IMR-90 (cell line): ENCODE measurements at regions not wholly inside any gene's neighbourhood (a gene's known extent, or its start where the extent isn't known, plus 50 kb on each side); places are given as distances from the start of the nearest gene placed in this dataset.
A peak's percentile ranks its signal among the peaks of the same experiment; 100 is the strongest.

ENCODE experiments used
- ATAC-seq: fragments of 200-7000 bp; cut with Tn5 transposase; 2 replicates; pipeline ENCODE4 v1.9.1; 2020; ENCODE audit warnings: low read depth, mild to moderate bottlenecking, moderate library complexity
- BruUV-seq: library from RNA; stranded (reverse); fragments of 400-500 nt; replicated peaks from 2 replicates; lab custom pipeline; 2021; lab: Mats Ljungman, UMichigan
- CTCF ChIA-PET: fragments of 300-600 bp; formaldehyde crosslinking; extraction: SDS; loops from one replicate; lab custom pipeline; 2021; ENCODE audit warnings: antibody characterized with exemption; lab: Yijun Ruan, JAX
- POLR2A ChIA-PET: fragments of 300-600 bp; sonication (Branson Sonifier 250); formaldehyde crosslinking; loops from one replicate; lab custom pipeline; 2022; ENCODE audit warnings: antibody characterized with exemption; ENCODE audit not compliant: unreplicated experiment; lab: Charles Lee
- DNase-seq: peaks from one replicate; pipeline ENCODE4 v3.0.0; 2013
- H2AFZ ChIP-seq: replicated peaks from 2 replicates; pipeline ENCODE3; 2013; ENCODE audit warnings: low read length, mild to moderate bottlenecking; ENCODE audit not compliant: poor library complexity
- H2AK5ac ChIP-seq: 2 replicates; pipeline ENCODE4 v1.6.1; 2013; ENCODE audit warnings: low read depth, low read length, inconsistent platforms
- H2AK9ac ChIP-seq: replicated peaks from 2 replicates; pipeline ENCODE3; 2013; ENCODE audit warnings: mild to moderate bottlenecking, low read depth, low read length, moderate library complexity; ENCODE audit not compliant: poor library complexity
- H2BK120ac ChIP-seq: 2 replicates; pipeline ENCODE4 v1.6.1; 2013; ENCODE audit warnings: low read depth, low read length, inconsistent platforms
- H2BK15ac ChIP-seq: 3 replicates; pipeline ENCODE4 v1.6.1; 2013; ENCODE audit warnings: low read depth, low read length, inconsistent platforms
- H2BK20ac ChIP-seq: 2 replicates; pipeline ENCODE4 v1.6.1; 2013; ENCODE audit warnings: low read depth, mild to moderate bottlenecking, inconsistent platforms, low read length, moderate library complexity
- H2BK5ac ChIP-seq: 2 replicates; pipeline ENCODE4 v1.6.1; 2013; ENCODE audit warnings: mild to moderate bottlenecking, low read depth, low read length, inconsistent platforms; ENCODE audit not compliant: poor library complexity, severe bottlenecking
- H3K14ac ChIP-seq: replicated peaks from 2 replicates; pipeline ENCODE4 v1.6.1; 2013; ENCODE audit warnings: low read depth, low read length, inconsistent platforms
- H3K18ac ChIP-seq: 2 replicates; pipeline ENCODE4 v1.6.1; 2013; ENCODE audit warnings: low read depth, low read length, control low read depth
- H3K23ac ChIP-seq: 2 replicates; pipeline ENCODE4 v1.6.1; 2013; ENCODE audit warnings: low read depth, low read length, inconsistent platforms
- H3K27ac ChIP-seq: 2 replicates; pipeline ENCODE4 v1.5.1; 2013; ENCODE audit warnings: mild to moderate bottlenecking, control low read depth, low read length; ENCODE audit not compliant: insufficient read depth
- H3K27me3 ChIP-seq: 2 replicates; pipeline ENCODE4 v1.6.1; 2013; ENCODE audit warnings: low read length; ENCODE audit not compliant: control insufficient read depth, insufficient read depth
- H3K36me3 ChIP-seq: 2 replicates; pipeline ENCODE4 v1.6.1; 2013; ENCODE audit warnings: low read length, mixed read lengths; ENCODE audit not compliant: control insufficient read depth, insufficient read depth
- H3K4ac ChIP-seq: 2 replicates; pipeline ENCODE4 v1.6.1; 2013; ENCODE audit warnings: low read depth, low read length, inconsistent platforms
- H3K4me1 ChIP-seq: 2 replicates; pipeline ENCODE4 v1.6.1; 2013; ENCODE audit warnings: low read length, mixed read lengths; ENCODE audit not compliant: control insufficient read depth, insufficient read depth
- H3K4me2 ChIP-seq: 2 replicates; pipeline ENCODE4 v1.6.1; 2013; ENCODE audit warnings: low read depth, mild to moderate bottlenecking, control low read depth, low read length, moderate library complexity
- H3K4me3 ChIP-seq: 2 replicates; pipeline ENCODE4 v1.5.1; 2013; ENCODE audit warnings: low read depth, mild to moderate bottlenecking, control low read depth, low read length, moderate library complexity; ENCODE audit not compliant: insufficient read depth
- H3K56ac ChIP-seq: 2 replicates; pipeline ENCODE4 v1.6.1; 2013; ENCODE audit warnings: low read length, inconsistent platforms; ENCODE audit not compliant: insufficient read depth; ENCODE audit errors: extremely low read depth
- H3K79me1 ChIP-seq, 2 experiments: 2 replicates each; pipeline ENCODE4 v1.6.1; 2013; ENCODE audit warnings: low read length in 2 of 2, inconsistent platforms in 1 of 2, low read depth in 1 of 2
- H3K9ac ChIP-seq: 2 replicates; pipeline ENCODE4 v1.6.1; 2013; ENCODE audit warnings: low read depth, low read length, control low read depth
- H3K9me1 ChIP-seq: 2 replicates; pipeline ENCODE4 v1.6.1; 2013; ENCODE audit warnings: low read length, inconsistent platforms; ENCODE audit not compliant: insufficient read depth
- H3K9me3 ChIP-seq: 2 replicates; pipeline ENCODE4 v1.6.1; 2013; ENCODE audit warnings: low read length; ENCODE audit not compliant: control insufficient read depth, insufficient read depth
- H4K20me1 ChIP-seq: 2 replicates; pipeline ENCODE4 v1.6.1; 2013; ENCODE audit warnings: low read length, inconsistent platforms; ENCODE audit not compliant: insufficient read depth
- H4K5ac ChIP-seq: 2 replicates; pipeline ENCODE4 v1.6.1; 2013; ENCODE audit warnings: mild to moderate bottlenecking, low read depth, low read length, control low read depth
- H4K8ac ChIP-seq, 2 experiments: 2 replicates each; pipeline ENCODE4 v1.6.1; 2013; ENCODE audit warnings: low read depth in 2 of 2, low read length in 2 of 2, control low read depth in 1 of 2, inconsistent platforms in 1 of 2
- H4K91ac ChIP-seq: 2 replicates; pipeline ENCODE4 v1.6.1; 2013; ENCODE audit warnings: low read depth, low read length, inconsistent platforms; ENCODE audit not compliant: insufficient read depth
- ELK1 ChIP-seq: fragments of 150-350 bp; IDR thresholded peaks from 2 replicates; pipeline ENCODE4 v1.6.1; 2016; ENCODE audit warnings: low read depth, mild to moderate bottlenecking, low read length, moderate library complexity, borderline replicate concordance
- NFE2L2 ChIP-seq: fragments of 150-350 bp; IDR thresholded peaks from 2 replicates; pipeline ENCODE4 v1.6.1; 2016; ENCODE audit warnings: low read depth, mild to moderate bottlenecking, low read length
- RAD21 ChIP-seq: IDR thresholded peaks from 2 replicates; pipeline ENCODE4 v1.6.1; 2012; ENCODE audit warnings: low read length, improper control_type of control experiment
- USF2 ChIP-seq: fragments of 150-350 bp; IDR thresholded peaks from 2 replicates; pipeline ENCODE4 v1.6.1; 2017; ENCODE audit warnings: mild to moderate bottlenecking, antibody characterized with exemption, low read length, low read depth
- dilution Hi-C: fragments of 300-500 bp; cut with HindIII; formaldehyde crosslinking; loops from one replicate; pipeline ENCODE4 v1.14.3; 2018; ENCODE audit warnings: low sequenced_read_pairs; ENCODE audit not compliant: unreplicated experiment
- in situ Hi-C: fragments of 300-500 bp; cut with MboI; formaldehyde crosslinking; loops from 3 replicates; pipeline ENCODE4 v1.14.3; 2019; ENCODE audit warnings: low sequenced_read_pairs, inconsistent platforms, mixed read lengths
- intact Hi-C: fragments of 100-400 bp; cut with micrococcal nuclease; formaldehyde crosslinking; loops from 2 replicates; pipeline ENCODE4 v1.10.0; 2022

GRCh38 chr3:162743091-162743490 is 1246.5 kb downstream of the OTOL1 start:
- POLR2A ChIA-PET = no interaction called here
- in situ Hi-C loops = no loop called here

More at GRCh38 chr3:162743091-162743490, 1246.5 kb downstream of the OTOL1 start:
- Histone ChIP-seq H4K5ac (no peak overlapping the region), H2AFZ (no peak overlapping the region), H3K4me1 (no peaks in the 10 kb centered on the region), H3K9ac (no peak overlapping the region), H2BK120ac (no peak overlapping the region), H4K20me1 (no peaks in the 10 kb centered on the region), H3K14ac (no peak overlapping the region), H2BK20ac (no peak overlapping the region), H2AK9ac (no peak overlapping the region), H3K4me2 (no peak overlapping the region), H3K79me1 (no peaks in the 10 kb centered on the region), H2AK5ac (no peak overlapping the region), H3K9me3 (no peaks in the 10 kb centered on the region), H3K27me3 (no peaks in the 10 kb centered on the region), H2BK15ac (no peak overlapping the region; the same call in 2 of the 3 replicates), H3K23ac (no peak overlapping the region), H3K4ac (no peak overlapping the region), H3K36me3 (no peaks in the 10 kb centered on the region), H3K4me3 (no peak overlapping the region), H2BK5ac (no peak overlapping the region), H3K27ac (no peak overlapping the region), H4K8ac (no peak overlapping the region), H3K56ac (no peak overlapping the region), H3K9me1 (no peaks in the 10 kb centered on the region), H4K91ac (no peak overlapping the region), H3K18ac (no peak overlapping the region)
- BruUV-seq = no TSS peak
- no peak for ATAC-seq
- intact Hi-C loops (no loop called here), dilution Hi-C loops (no loop called here)
- peak; percentile 33 for DNase-seq
- CTCF ChIA-PET = no interaction called here
- TF ChIP-seq NFE2L2 (no peak), USF2 (no peak), RAD21 (no peak), ELK1 (no peak)
